ENCODE measurements at regions not wholly inside any gene's neighbourhood (a gene's known extent, or its start where the extent isn't known, plus 50 kb on each side); places are given as distances from the start of the nearest gene placed in this dataset.
A peak's percentile ranks its signal among the peaks of the same experiment; 100 is the strongest.

DNA sequence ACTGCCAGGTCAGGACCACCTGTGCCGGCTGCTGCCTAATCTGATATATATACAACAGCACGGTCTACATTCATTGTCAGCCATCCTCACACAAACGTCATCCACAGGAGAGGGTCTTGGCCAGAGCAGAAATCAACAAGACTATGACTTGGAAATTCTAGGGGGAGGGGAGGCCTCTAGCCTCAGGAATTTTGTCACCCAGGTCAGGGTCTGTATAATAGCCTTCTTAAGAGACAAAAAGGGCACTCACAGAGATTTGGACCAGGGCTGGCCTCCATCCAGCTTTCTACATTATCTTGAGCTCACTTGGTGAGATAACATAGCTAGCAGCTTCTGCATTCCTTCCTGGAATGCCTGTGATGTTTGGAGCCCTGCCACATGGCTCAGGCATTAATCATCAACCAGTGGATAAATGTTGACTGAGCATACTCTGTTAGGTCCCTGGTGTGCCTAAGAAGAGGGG lies 50.4 kb upstream of the CTIF start (continued):
- TF ChIP-seq, protein P1, sequence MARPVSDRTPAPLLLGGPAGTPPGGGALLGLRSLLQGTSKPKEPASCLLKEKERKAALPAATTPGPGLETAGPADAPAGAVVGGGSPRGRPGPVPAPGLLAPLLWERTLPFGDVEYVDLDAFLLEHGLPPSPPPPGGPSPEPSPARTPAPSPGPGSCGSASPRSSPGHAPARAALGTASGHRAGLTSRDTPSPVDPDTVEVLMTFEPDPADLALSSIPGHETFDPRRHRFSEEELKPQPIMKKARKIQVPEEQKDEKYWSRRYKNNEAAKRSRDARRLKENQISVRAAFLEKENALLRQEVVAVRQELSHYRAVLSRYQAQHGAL (CRISPR knock-in tag; IDR thresholded peaks at IDR 0.05; ENCODE audit: not compliant biosample characterization) = no peak
- TF ChIP-seq NFKBIZ (CRISPR knock-in tag; IDR thresholded peaks at IDR 0.05) (peak; percentile 65; the same call in 1 of the 2 replicates), KDM6A (CRISPR knock-in tag; IDR thresholded peaks at IDR 0.05; ENCODE audit: low read depth) (peak; percentile 75; the same call in 1 of the 2 replicates), ZKSCAN1 (IDR thresholded peaks at IDR 0.05; ENCODE audit: low read length) (no peak), STAT5B (CRISPR knock-in tag; IDR thresholded peaks at IDR 0.05) (no peak), ETV6 (CRISPR knock-in tag; conservative IDR thresholded peaks at IDR 0.05) (no peak), CEBPB (IDR thresholded peaks at IDR 0.05; ENCODE audit: borderline replicate concordance, low read depth, low read length) (no peak), MXI1 (IDR thresholded peaks at IDR 0.05; ENCODE audit: borderline replicate concordance, low read depth, low read length) (0 out of 3 replicates have a peak, but pooled peaks have one; percentile 42), ZNF652 (CRISPR knock-in tag; IDR thresholded peaks at IDR 0.05; ENCODE audit: borderline replicate concordance, low read depth) (no peak), THYN1 (CRISPR knock-in tag; IDR thresholded peaks at IDR 0.05; ENCODE audit: borderline replicate concordance, low read depth) (no peak), ZNF644 (CRISPR knock-in tag; IDR thresholded peaks at IDR 0.05; ENCODE audit: low read depth) (peak; percentile 38; the same call in 1 of the 2 replicates), ZNF20 (CRISPR knock-in tag; IDR thresholded peaks at IDR 0.05) (no peak), RELA (CRISPR knock-in tag; IDR thresholded peaks at IDR 0.05) (no peak), RBM39 (IDR thresholded peaks at IDR 0.05; ENCODE audit: low read depth, low read length, poor library complexity, severe bottlenecking) (no peak), HNF4G (IDR thresholded peaks at IDR 0.05; ENCODE audit: borderline replicate concordance, low read depth, low read length) (peak; percentile 55; the same call in 1 of the 2 replicates), HNF4G (CRISPR knock-in tag; IDR thresholded peaks at IDR 0.05; ENCODE audit: borderline replicate concordance, low read depth) (no peak), DMAP1 (CRISPR knock-in tag; IDR thresholded peaks at IDR 0.05) (no peak), ARNT (IDR thresholded peaks at IDR 0.05) (no peak), PRPF4 (IDR thresholded peaks at IDR 0.05; ENCODE audit: low read depth, low read length, poor library complexity, severe bottlenecking) (no peak), RAD21 (CRISPR knock-in tag; IDR thresholded peaks at IDR 0.05) (no peak), ZNF629 (CRISPR knock-in tag; conservative IDR thresholded peaks at IDR 0.05) (peak; percentile 6; the same call in 1 of the 2 replicates), MEIS1 (CRISPR knock-in tag; IDR thresholded peaks at IDR 0.05; ENCODE audit: borderline replicate concordance) (no peak), HOXD1 (CRISPR knock-in tag; IDR thresholded peaks at IDR 0.05) (0 out of 2 replicates have a peak, but pooled peaks have one; percentile 20)
- TF ChIP-seq, protein P2, sequence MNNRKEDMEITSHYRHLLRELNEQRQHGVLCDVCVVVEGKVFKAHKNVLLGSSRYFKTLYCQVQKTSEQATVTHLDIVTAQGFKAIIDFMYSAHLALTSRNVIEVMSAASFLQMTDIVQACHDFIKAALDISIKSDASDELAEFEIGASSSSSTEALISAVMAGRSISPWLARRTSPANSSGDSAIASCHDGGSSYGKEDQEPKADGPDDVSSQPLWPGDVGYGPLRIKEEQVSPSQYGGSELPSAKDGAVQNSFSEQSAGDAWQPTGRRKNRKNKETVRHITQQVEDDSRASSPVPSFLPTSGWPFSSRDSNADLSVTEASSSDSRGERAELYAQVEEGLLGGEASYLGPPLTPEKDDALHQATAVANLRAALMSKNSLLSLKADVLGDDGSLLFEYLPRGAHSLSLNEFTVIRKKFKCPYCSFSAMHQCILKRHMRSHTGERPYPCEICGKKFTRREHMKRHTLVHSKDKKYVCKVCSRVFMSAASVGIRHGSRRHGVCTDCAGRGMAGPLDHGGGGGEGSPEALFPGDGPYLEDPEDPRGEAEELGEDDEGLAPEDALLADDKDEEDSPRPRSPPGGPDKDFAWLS (CRISPR knock-in tag; IDR thresholded peaks at IDR 0.05; ENCODE audit: borderline replicate concordance) = no peak
- TF ChIP-seq, protein P3, sequence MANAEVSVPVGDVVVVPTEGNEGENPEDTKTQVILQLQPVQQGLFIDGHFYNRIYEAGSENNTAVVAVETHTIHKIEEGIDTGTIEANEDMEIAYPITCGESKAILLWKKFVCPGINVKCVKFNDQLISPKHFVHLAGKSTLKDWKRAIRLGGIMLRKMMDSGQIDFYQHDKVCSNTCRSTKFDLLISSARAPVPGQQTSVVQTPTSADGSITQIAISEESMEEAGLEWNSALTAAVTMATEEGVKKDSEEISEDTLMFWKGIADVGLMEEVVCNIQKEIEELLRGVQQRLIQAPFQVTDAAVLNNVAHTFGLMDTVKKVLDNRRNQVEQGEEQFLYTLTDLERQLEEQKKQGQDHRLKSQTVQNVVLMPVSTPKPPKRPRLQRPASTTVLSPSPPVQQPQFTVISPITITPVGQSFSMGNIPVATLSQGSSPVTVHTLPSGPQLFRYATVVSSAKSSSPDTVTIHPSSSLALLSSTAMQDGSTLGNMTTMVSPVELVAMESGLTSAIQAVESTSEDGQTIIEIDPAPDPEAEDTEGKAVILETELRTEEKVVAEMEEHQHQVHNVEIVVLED (CRISPR knock-in tag; IDR thresholded peaks at IDR 0.05; ENCODE audit: borderline replicate concordance) = no peak
- TF ChIP-seq, protein P4, sequence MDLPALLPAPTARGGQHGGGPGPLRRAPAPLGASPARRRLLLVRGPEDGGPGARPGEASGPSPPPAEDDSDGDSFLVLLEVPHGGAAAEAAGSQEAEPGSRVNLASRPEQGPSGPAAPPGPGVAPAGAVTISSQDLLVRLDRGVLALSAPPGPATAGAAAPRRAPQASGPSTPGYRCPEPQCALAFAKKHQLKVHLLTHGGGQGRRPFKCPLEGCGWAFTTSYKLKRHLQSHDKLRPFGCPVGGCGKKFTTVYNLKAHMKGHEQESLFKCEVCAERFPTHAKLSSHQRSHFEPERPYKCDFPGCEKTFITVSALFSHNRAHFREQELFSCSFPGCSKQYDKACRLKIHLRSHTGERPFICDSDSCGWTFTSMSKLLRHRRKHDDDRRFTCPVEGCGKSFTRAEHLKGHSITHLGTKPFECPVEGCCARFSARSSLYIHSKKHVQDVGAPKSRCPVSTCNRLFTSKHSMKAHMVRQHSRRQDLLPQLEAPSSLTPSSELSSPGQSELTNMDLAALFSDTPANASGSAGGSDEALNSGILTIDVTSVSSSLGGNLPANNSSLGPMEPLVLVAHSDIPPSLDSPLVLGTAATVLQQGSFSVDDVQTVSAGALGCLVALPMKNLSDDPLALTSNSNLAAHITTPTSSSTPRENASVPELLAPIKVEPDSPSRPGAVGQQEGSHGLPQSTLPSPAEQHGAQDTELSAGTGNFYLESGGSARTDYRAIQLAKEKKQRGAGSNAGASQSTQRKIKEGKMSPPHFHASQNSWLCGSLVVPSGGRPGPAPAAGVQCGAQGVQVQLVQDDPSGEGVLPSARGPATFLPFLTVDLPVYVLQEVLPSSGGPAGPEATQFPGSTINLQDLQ (CRISPR knock-in tag; IDR thresholded peaks at IDR 0.05) = no peak

Data from HepG2 (cell line).